NCI-H748 treated with DMSO at 0.1 percent for 48 hours (cell line): ENCODE measurements at regions not wholly inside any gene's neighbourhood (a gene's known extent, or its start where the extent isn't known, plus 50 kb on each side); places are given as distances from the start of the nearest gene placed in this dataset.
"Not testable (repeated sequence)": the region's sequence is repeated elsewhere in the genome, so short reads cannot be mapped to it uniquely, and the experiment has no call there.

Experiments
- DNase-seq: peaks from one replicate; lab custom pipeline; 2025; lab: John Stamatoyannopoulos, UW

DNA sequence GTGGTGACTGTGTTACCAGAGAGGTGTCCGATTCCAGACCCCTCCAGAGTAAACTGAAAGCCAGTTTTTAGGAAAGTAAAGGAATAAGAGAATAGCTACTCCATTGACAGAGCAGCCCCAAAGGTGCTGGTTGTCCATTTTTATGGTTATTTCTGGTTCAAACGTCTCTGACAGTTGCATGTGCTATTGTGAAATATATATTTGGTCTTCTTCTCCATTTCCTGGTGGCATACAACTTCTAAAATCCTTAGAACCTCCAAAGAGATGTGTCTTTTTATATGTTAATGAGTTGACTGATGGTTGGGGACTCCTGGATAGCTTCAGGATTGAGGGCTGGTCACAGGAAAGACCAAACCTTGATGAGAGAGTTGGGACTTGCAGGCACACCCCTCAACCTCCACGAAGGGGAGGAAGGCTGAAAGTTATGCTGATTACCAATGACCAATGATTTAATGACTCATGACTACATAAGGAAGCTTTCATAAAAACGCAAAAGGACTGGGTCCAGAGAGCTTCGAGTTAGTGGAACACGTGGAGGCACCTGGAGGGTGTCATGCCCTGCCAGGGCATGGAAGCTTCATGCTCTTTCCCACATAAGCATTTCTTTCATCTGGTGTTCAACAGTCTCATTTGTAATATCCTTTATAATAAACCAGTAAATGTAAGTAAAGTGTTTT lies 100.7 kb downstream of the SLC16A1 start:
- no peak for DNase-seq

DNA sequence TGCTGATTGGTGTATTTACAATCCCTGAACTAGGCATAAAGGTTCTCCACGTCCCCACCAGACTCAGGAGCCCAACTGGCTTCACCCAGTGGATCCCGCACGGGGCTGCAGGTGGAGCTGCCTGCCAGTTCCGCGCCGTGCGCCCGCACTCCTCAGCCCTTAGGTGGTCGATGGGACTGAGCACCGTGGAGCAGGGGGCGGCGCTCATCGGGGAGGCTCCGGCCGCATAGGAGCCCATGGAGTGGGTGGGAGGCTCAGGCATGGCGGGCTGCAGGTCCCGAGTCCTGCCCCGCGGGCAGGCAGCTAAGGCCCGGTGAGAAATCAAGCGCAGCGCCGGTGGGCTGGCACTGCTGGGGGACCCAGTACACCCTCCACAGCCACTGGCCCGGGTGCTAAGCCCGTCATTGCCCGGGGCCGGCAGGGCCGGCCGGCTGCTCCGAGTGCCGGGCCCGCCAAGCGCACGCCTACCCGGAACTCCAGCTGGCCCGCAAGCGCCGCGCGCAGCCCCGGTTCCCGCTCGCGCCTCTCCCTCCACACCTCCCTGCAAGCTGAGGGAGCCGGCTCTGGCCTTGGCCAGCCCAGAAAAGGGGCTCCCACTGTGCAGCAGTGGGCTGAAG lies 101.5 kb downstream of the SLC16A1 start:
- DNase-seq: not testable (repeated sequence)

DNA sequence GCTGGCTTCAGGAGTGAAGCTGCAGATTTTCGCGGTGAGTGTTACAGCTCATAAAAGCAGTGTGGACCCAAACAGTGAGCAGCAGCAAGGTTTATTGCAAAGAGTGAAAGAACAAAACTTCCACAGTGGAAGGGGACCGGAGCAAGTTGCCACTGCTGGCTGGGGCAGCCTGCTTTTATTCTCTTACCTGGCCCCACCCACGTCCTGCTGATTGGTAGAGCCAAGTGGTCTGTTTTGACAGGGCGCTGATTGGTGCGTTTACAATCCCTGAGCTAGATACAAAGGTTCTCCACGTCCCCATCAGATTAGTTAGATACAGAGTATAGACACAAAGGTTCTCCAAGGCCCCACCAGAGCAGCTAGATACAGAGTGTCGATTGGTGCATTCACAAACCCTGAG lies 102.1 kb downstream of the SLC16A1 start:
- not testable (repeated sequence) for DNase-seq

DNA sequence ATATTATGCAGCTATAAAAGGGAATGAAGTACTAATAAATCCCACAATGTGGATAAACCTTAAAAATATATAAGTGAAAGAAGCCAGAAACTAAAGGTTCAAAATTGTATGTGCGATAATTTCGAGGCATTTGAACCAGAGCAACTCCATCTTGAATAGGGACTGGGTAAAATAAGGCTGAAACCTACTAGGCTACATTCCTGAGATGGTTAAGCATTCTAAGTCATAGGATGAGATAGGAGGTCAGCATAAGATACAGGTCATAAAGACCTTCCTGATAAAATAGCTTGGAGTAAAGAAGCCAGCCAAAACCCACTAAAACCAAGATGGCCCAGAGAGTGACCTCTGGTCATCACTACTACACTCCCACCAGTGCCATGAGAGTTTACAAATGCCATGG lies 103.1 kb downstream of the SLC16A1 start:
- no peak for DNase-seq

DNA sequence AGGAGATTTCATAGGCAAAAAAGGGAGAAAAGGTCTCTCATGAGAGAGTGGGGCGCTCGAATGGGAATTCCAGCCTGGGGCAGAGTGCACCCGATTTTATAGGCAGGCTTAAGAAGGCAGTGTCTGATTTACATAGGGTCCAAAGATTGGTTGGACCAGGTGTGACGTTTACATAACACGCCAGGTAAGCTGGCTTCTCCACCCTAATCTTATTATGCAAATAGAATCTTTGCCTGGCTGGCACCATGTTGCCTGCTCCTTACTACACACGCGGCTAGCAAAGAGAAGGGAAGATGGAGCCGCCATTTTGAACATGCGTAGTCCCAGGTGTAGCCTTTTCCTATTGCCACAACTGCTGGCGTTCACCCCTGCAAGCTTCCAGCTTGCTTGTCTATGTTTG lies 103.7 kb downstream of the SLC16A1 start:
- DNase-seq: no peak

DNA sequence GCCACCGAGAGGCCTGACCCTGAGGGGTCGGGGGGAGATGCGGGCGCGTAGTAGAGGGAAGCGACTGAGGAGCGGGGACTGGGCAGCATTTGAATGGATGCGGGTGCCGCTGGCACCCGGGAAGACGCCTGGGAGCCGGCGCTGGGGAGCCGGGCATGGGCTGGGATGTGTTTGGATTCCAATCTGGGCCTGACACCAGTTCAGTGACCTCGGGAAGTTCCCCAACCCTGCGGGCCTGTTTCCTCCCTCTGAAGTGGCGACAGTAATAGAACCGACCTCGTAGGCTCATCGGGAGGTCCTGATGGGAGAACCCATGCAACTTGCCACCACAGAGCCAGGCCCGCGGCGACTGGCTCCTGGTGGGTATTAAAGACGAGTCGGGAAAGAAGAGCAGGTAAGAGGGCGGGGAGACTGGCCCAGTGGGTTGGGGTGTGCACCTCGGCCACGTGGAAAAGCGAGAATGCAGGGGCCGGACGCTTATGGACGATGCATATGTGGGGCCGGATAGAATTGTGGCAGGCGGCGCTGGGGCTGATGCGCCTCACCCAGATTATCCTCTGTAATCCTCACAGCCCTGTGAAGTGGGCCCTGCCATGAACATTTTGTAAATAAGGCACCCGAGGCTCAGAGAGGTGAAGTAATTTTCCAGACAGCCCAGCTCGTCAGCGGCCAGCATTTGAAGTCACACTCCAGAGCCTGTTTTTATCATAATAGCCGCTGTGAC lies 105.8 kb downstream of the SLC16A1 start:
- no peak for DNase-seq

DNA sequence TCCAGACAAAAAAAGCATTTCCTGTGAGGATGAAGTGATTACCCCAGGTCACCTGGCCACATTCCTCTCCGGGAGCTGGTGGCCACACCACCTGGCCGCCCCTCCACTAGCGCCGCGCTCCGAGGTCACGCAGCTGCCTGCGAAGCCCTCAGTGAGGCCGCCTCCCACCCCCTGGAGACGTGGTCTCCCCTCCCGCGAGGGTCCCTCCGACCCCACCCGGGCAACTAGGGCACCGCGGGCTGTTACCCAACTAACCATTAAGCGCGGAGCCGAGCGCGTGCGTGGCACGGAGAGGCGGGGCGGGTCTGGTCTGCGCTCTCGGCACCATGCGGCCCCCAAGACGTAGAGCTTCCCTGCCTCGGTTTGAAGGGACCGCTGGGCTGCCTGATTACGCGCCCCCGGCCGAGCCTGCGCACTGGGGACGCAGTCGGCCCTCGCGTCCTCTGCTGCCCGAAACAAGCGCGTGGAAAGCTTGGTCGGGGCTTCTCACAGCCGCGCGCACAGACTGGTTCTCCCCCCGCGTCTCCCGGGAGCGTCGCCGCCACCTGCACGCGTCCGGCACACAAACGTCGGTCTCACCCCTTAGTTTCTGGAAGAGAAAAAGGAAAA lies 106.5 kb downstream of the SLC16A1 start:
- peak; percentile 13 for DNase-seq

DNA sequence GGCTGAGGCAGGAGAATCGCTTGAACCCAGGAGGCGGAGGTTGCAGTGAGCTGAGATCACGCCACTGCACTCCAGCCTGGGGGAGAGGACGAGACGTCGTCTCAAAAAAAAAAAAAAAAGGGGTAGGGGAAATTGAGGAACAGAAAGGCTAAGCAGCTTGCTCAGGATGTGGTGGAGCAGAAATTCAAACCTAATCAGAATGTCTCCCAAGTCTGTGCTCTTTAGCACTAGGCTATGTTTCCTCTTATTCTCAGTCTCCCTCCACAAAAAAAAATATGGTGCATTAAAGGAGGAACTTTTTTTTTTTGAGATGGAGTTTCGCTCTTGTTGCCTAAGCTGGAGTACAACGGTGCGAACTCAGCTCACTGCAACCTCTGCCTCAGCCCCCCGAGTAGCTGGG lies 114.2 kb downstream of the SLC16A1 start:
- no peak for DNase-seq

DNA sequence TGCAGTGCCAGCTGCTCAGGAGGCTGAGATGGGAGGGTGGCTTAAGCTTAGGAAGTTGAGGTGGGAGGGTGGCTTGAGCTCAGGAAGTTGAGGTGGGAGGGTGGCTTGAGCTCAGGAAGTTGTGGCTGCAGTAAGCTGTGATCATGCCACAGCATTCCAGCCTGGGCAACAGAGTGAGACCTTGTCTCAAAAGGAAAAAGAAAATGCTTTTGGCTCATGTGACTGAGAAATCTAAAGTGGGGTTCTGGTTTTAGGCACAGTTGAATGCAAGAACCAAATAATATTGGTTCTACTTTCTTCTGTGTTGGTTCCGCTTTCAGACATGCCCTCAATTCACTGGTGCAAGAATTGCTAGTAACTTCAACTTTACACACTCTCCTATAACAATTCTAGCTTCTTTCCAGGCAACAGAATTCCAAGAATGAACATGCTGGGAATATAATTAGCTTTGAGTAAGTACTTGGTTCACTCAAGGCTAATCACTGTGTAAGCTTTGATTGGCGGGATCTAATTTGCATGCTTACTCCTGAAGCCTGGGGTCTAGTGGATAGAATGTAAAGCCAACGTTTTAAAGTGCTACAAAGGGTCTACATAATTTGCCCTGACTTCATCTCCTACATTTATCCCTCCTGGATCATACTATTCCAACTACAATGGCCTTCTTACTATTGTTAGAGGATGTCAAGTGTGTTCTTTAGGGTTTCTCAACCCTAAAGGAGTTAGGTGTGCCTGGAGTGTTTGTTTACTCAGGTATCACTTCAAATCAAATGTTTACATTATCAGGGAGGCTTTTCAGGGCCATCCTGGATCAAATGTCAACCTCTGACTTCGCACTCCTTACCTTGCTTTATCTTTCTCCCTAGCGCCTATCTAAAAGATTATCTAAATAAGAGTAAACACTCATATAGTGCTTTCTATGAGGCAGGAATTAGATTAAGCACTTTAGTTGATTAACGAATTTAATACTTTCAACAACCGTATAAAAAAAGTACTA lies 115.1 kb downstream of the SLC16A1 start:
- DNase-seq: peak; percentile 33

DNA sequence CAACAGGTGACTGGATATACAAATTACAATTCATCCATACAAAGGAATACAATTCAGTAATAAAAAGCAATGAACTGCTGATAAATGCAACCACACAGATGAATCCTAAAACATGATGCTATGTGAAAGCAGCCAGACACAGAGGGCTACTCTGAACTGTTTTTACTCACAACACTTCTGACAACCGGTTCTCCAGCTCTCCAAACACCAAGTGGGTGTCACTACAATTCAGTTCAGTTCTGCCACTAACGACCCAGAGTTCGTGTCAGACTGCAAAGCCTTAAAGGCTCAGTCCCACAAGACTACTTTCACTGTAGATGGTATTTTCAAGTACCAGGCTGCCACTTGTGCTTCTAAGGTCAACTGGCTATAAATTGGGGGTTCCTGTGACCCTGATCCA lies 119.4 kb downstream of the SLC16A1 start:
- no peak for DNase-seq

DNA sequence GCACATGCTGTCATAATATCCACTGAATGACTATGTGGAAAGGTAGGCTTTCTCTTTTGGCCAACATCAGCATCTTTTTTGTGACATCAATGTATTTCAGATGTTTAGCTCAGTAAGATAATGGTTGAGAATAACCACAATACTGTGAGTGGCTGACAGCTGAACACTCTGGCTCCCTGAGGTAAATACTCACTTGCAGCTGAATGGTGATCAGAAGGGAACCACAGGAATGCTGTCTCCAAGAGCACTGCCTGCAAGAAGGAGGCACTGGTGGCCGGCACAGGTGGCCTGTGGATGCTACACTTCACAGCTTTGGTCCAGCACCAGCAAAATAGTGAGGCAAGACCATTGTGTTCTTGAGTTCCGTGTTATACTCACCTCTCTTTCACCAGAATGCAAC lies 118.7 kb upstream of the PPM1J start:
- DNase-seq: no peak

DNA sequence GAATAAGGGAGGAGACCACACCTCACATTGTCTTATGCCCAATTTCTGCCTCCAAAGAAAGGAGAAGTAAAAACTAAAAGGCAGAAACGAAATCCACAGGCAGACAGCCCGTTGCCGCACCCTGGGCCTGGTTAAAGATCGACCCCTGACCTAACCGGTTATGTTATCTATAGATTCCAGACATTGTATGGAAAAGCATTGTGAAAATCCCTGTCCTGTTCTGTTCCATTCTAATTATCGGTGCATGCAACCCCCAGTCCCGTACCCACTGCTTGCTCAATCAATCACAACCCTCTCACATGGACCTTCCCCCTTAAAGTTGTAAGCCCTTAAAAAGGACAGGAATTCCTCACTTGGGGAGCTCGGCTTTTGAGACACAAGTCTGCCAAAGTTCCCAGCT lies 117.1 kb upstream of the PPM1J start:
- not testable (repeated sequence) for DNase-seq

DNA sequence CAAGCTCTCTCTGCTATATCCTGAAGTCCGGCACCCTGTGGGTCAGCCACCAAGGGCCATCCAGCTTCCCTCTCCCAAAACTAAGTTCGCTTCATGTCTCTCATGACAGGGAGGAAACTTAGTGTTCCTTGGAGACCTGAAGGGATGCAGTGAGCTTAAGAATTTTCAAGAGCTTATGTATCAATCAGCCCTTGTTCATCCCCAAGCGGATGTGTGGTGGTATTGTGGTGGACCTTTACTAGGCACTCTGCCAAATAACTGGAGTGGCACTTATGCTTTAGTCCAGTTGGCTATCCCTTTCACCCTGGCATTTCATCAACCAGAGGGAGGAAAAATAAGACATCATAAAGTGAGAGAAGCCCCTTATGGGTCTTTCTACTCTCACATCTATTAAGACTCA lies 114.6 kb upstream of the PPM1J start:
- DNase-seq: not testable (repeated sequence)

DNA sequence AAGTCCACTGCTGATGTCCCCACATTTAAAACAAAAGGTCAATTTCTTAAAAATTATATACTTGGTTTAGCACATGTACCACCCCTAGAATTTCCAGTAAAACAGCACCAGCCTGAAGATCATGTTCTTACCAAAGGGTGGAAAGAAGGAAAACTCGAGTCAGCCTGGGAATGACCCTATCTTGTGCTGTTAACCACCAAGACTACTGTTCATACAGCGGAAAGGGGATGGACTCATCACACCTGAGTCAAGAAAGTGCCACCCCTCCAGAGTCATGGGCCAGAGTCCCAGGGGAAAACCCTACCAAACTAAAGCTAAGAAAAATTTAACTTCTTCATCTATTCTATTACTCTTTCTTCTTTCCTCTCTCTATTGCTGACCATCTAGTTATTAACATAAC lies 113.6 kb upstream of the PPM1J start:
- no peak for DNase-seq

DNA sequence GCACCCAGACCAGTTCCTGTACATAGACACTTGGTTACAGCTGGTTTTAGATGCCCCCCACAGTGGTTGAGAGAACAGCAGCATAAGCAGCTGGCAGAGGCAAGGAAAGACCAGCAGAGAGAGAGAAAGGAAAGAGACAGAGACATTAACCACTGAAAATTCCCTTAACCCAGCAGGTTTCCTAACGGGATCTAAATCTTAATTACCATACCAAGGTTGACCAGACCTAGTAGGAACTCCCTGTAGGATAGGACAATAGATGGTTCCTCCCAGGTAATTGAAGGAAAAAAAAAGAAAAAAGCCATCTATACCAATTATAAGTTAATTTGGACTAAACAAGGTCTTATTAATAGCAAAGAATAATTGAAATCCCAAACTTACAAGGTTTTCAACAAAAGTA lies 112.3 kb upstream of the PPM1J start:
- not testable (repeated sequence) for DNase-seq

DNA sequence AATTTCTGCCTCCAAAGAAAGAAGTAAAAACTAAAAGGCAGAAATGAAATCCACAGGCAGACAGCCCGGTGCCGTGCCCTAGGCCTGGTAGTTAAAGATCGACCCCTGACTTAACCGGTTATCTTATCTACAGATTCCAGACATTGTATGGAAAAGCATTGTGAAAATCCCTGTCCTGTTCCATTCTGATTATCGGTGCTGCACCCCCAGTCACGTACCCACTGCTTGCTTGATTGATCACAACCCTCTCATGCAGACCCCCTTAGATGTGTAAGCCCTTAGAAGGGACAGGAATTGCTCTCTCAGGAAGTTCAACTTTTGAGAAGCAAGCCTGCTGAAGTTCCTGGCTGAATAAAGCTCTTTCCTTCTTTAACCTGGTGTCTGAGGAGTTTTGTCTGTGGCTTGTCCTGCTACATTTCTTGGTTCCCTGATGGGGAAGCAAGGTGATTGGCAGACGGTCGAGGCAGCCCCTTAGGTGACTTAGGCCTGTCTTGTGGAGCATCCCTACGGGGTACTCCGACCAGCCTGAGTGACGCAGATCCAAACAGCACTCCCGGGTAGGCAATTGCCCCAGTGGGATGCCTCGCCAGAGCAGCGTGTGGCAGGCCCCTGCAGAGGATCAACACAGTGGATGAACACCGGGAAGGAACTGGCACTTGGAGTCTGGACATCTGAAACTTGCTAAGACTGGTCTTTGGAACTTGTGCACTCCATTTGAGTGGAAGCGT lies 111.2 kb upstream of the PPM1J start:
- DNase-seq: no peak

DNA sequence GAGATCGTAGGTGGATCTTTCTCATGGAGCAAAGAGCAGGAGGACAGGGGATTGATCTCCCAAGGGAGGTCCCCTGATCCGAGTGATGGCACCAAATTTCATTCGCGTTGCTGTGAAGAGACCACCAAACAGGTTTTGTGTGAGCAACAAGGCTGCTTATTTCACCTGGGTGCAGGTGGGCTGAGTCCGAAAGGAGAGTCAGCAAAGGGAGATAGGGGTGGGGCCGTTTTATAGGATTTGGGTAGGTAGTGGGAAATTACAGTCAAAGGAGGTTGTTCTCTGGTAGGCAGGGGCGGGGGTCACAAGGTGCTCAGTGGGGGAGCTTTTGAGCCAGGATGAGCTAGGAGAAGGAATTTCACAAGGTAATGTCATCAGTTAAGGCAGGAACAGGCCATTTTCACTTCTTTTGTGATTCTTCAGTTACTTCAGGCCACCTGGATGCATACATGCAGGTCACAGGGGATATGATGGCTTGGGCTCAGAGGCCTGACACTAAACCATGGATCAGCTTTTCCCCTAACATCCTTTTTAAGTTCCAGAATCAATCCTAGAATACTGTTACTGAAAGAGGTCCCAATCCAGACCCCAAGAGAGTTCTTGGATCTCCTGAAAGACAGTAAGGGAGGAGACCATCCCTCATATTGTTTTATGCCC lies 110.6 kb upstream of the PPM1J start:
- not testable (repeated sequence) for DNase-seq

DNA sequence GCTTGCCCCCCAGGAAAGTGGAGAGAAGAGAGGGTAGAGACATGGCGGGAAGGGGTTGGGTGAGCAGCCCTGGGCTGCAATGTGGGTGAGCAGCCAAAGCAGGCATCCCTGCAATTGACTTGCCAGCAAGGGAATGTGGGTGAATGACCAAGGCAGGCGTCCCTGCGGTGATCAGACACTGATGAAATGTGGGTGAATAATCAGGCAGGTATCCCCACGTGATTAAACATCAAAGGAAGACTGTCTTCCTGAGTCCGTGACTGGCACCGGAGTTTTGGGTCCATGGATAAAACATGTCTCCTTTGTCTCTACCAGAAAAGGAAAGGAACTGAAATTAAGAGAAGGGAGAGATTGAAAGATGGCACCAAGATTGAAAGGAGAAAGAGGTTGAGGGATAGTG lies 109.9 kb upstream of the PPM1J start:
- DNase-seq: not testable (repeated sequence)

DNA sequence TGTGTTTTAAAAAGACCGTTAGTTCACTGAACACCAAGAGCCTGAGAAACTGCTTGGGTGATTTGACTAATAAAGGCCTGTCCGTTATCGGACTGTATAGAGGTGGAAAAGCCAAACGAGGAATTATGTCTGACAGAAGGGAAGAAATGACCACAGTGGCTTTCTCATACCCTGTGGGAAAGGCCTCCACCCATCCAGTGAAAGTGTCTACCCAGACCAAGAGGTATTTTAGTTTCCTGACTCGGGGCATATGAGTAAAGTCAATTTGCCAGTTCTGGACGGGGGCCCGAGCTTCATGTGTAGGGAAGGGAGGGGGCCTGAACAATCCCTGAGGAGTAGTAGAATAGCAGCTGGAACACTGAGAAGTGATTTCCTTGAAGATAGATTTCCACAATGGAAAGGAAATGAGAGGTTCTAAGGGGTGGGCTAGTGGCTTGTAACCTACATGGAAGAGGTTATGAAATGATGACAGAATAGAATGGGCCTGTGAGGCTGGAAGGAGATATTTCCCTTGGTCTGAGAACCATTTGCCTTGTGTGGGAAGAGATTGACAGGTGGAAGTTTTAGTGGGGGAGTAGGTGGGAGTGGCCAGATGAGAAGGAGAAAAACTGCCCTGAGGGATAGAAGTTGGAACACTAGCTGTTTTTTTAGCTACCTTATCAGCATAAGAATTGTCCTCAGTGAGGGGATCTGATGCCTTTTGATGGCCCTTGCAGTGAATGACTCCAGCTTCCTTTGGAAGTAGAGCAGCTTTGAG lies 106.4 kb upstream of the PPM1J start:
- not testable (repeated sequence) for DNase-seq
